K562 (cell line): ENCODE measurements at regions not wholly inside any gene's neighbourhood (a gene's known extent, or its start where the extent isn't known, plus 50 kb on each side); places are given as distances from the start of the nearest gene placed in this dataset.

ENCODE experiments used
- ARHGAP35 ChIP-seq: fragments of 450-650 bp; IDR thresholded peaks from 2 replicates; pipeline ENCODE4 v1.6.1; 2018; ENCODE audit not compliant: partially characterized antibody
- JUNB ChIP-seq: fragments of 450-650 bp; formaldehyde crosslinking; conservative IDR thresholded peaks from 2 replicates; pipeline ENCODE4 v1.4.0; 2020; ENCODE audit warnings: mild to moderate bottlenecking
- POLR2AphosphoS2 ChIP-seq: IDR thresholded peaks from 2 replicates; pipeline ENCODE4 v1.6.1; 2012; ENCODE audit warnings: low read length, improper control_type of control experiment
- TAF1 ChIP-seq: IDR thresholded peaks from 2 replicates; pipeline ENCODE4 v1.6.1; 2011; ENCODE audit warnings: mild to moderate bottlenecking, low read length, moderate library complexity; ENCODE audit not compliant: insufficient read depth, control insufficient read depth, severe bottlenecking; ENCODE audit errors: extremely low read depth

DNA sequence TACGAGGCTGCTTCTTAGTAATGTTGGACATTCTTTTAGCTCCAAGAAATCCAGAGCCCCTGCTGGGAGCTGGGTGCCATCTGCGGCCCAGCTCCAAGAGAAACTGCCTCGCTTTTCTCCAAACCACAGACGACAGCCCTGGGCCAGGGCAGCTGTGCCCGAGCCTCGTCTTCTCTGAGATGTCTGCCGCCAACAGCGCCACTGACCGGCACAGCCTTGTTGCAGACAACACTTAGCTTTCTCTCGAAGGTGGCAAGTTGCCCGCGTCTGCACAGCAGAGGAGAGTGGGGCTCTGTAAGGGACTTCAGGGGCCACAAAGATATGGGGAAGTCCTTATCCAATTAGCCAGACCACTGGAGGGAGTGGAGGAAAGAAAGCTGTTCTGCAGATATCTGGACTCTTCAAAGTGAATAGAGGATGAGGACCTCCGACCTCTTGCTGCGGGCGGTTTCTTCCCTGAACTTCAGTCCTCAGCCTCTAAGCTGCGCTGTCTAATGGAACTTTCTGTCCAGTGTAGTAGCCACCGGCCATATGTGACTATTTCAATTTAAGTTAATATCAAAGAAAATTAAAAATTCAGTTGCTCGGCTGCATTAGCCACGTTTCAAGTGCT, 63.9 kb upstream of the DISP3 start:
- no peak for TF ChIP-seq JUNB (CRISPR knock-in tag)
- no peak for TF ChIP-seq ARHGAP35
- no peak for TF ChIP-seq TAF1
- TF ChIP-seq POLR2AphosphoS2 = no peak
